HG02943 (cell line): ENCODE measurements at regions not wholly inside any gene's neighbourhood (a gene's known extent, or its start where the extent isn't known, plus 50 kb on each side); places are given as distances from the start of the nearest gene placed in this dataset.
"Not testable (repeated sequence)": the region's sequence is repeated elsewhere in the genome, so short reads cannot be mapped to it uniquely, and the experiment has no call there.

Experiments
- ATAC-seq: cut with Tn5 transposase; IDR thresholded peaks from one replicate; pipeline ENCODE4 v1.9.1; 2021; ENCODE audit warnings: mild to moderate bottlenecking, low read depth, moderate library complexity; ENCODE audit not compliant: unreplicated experiment

- ATAC-seq, result not testable (repeated sequence)
Observed at GRCh38 chr18:27510036-27510633, 325.0 kb upstream of the CHST9 start.

DNA sequence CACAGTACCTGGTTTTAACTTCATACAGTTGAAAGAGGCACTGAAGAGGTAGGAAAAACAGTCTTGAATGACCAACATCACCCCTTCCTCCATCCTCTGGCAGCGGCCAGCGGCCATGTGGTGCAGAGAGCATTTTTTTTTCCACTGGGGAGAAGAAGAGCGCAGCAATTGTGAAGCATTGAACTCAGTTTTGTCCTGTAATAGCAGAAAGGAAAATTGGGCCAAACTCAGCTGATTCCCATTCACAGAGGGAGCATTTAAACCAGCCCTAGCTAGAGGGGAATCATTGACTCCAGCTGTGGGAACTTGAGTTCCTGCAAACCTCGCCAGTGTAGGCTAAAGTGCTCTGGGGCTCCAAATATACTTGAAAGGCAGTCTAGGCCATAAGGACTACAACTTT, 316.6 kb upstream of the CHST9 start:
- ATAC-seq, result no peak

DNA sequence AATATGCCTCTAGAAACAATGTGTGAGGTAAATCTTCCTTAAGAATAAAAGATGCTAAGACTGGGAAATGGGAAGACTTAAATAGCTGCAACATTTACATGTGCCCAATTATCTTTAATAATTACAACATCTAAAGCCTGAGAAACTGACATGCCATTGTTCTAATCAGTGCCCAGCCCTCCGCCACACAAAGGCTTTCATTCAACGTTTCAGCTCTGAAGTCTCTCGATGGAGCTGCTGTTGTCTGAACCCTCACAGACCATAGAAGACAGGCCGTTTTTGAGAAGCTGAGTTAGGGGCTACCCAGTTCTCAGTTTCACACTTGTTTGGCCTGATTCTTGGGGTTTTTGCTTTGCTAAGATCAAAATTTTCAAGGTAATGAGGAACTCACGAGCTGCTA, 315.4 kb upstream of the CHST9 start:
- no peak for ATAC-seq

GRCh38 chr18:27497246-27497645, 312.1 kb upstream of the CHST9 start:
- no peak for ATAC-seq

DNA sequence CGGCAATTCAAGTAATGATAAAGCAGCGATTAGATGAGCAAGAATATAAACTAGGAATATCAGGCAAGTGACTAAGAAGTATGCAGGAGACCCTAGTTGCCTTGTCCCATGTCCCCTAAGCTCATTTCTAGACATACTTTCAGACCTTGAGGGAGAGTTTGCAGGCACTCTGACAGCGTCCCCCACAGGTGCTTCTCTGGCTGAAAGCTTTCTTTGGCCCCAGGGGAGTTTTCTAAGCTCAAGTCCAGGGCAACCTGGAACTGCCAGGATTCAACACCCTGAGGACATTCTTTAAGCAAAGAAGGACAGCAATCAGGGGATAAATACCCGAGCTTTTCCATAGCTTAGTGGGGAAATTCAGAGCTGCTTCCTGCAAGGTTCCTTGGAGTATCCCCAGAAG, 308.1 kb upstream of the CHST9 start:
- no peak for ATAC-seq

GRCh38 chr18:27491772-27492171, 306.7 kb upstream of the CHST9 start:
- ATAC-seq, result no peak

DNA sequence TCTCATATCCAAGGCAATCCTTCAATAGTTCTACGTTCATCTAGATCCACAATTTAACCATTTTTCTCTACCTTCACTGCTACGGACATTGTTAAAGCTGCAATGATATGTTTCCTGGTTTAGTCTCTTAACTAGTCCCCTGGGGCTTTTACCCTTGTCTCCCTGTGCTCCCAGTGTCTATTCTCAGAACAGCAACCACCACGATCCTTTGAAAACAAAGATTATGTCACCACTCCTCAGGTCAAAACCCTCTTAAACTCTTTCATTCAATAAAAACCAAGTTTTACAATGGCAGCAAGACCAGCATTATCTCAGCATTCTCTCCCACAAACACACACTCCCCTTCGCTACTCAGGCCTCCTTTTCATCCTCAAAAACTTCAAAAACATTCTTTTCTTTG, 298.2 kb upstream of the CHST9 start:
- no peak for ATAC-seq

DNA sequence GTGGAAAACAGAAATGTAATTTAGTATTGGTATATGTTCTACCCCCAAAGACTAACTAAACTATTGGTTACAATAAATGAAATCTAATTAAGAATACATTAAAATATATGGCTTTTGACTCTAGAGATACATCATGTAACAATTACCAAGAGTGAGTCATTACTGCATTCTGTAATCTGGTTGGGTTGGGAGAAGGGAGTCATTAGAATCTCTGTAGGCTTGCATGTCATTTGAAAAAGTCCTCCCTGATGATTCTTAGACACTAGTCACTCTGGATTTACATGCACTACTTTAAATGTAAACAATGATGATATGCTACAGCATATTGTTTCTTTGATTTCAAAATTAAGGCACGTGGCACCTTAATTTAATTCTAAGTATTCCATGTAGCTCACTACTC, 293.4 kb upstream of the CHST9 start:
- no peak for ATAC-seq

- ATAC-seq, result no peak
Observed at GRCh38 chr18:27473318-27473717, 288.2 kb upstream of the CHST9 start.

GRCh38 chr18:27467073-27467472, 282.0 kb upstream of the CHST9 start:
- ATAC-seq, result no peak

GRCh38 chr18:27461957-27462356, 276.8 kb upstream of the CHST9 start:
- no peak for ATAC-seq

DNA sequence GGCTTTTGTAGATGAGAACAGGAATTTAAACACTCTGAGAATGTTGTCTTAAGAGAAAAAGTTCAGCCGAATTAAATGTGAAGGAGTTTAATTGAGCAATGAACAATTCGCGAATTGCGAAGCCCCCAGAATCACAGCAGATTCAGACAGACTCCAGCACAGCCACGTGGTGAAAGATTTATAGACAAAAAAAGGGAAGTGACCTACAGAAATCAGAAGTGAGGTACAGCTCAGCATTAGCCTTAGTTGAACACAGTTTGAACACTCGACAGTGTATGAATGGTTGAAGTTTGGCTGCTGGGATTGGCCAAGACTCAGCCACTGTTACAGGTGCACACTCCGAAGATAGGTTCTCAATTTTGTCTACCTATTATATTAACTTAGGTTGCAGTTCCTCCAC, 264.0 kb upstream of the CHST9 start:
- no peak for ATAC-seq

DNA sequence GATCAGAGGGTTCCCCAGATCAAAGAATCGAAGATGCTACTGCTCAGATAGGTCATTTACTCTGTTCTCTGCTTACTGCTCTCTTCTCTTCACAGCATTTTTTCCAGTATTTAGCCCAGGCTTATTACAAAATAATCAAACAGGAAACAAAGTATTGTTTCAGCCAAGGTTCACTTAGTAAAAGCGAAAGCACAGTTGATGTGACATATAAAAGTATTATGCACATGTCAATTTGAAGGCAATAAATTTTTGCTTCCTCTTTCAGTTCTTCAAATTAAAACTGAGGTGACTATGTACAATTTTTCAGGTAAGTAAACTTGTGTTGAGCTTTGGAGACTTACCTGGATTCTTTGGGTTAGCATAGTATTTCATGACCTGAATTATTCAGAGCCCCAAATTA, 262.8 kb upstream of the CHST9 start:
- ATAC-seq, result no peak

DNA sequence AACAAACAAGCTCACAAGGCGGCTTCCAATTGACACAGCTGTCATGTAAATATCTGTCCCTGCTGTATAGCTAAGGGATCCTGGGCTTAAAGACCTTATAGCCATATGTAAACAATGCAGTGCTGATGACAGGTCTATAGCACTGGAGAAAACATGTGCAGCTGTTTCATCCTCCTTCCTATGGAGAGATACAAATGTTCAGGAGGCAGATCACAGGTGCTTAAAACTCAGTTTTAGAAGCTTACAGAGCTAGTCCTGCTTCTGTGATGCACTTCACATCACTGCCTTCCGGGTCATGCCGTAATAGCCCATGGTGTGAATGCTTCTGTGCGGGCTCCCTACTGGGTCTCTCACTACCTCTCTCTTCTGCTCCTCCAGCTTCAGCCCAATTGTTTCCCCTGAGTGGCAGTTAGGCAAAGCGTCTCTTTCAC, 262.4 kb upstream of the CHST9 start:
- no peak for ATAC-seq

GRCh38 chr18:27430595-27430994, 245.5 kb upstream of the CHST9 start:
- no peak for ATAC-seq

DNA sequence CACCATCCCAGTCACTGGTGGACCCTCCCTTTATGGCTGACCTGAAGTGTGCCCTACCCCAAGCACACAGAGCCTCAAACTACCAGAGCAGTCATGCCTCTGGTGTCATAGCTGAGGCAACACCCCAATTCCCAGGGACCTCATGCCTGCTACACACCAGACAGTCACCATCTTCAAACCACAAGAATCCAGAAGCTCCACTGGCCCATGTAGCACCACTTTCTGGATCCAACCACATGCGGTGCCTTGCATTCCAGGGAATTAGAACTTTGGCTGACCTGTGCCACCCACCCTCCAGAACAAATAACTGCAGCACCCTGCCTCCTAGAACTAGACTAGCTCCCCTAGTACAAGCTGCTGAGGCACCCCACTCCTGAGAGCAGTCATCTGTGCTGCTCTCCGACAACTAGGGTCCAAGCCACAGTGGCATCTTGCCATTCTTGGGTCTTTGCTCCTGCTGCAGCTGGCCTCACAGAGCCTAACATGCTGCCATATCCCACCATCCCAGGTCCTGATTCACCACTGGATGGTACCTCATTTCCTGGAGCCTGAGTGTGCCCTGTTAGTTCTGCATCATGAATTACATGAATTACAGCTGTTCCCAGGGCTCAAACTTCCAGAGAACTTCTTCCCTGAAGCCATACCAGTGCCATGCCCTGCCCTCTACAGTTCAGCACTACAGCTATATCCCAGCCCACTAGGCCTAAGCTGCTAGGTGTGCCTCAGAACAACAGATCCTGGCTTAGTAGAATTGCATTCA, 243.8 kb upstream of the CHST9 start:
- no peak for ATAC-seq

DNA sequence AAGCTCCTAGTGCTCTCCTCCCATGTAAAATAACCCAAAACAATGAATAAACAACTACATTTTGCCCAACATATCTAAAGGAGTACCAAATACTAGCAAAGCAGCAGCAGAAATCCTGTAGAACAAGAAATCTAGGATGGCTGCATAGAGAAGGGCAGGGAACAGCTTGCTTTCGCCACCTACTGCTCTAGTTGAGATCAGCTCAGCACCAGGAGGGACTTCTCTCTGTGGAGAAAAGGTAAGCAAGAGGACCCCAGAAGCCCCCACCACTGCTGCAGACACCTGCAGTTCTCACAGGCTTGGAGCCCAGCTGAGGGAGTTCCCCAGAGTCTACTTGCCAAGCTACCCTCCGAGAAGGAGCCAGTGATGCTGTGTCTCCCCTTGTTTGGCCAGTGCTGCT, 243.0 kb upstream of the CHST9 start:
- ATAC-seq, result no peak

DNA sequence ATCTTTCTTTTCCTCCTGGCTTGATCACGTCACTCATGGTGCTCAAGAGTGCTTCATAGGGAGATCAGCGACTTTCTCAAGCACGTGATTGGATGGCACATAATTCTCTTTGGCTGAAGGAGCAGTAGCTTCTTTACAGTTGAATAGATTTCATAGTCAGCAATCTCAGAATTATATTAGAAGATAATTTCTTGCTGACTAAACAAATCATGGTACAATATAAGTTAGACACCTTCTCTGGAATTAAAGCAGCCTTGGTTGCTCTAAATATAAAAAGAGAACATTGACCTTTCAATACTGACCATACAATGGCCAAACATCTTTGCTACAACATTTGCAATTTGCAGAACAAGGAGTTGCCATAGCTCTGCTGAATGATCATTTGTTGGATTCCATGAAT, 238.5 kb upstream of the CHST9 start:
- ATAC-seq, result no peak

DNA sequence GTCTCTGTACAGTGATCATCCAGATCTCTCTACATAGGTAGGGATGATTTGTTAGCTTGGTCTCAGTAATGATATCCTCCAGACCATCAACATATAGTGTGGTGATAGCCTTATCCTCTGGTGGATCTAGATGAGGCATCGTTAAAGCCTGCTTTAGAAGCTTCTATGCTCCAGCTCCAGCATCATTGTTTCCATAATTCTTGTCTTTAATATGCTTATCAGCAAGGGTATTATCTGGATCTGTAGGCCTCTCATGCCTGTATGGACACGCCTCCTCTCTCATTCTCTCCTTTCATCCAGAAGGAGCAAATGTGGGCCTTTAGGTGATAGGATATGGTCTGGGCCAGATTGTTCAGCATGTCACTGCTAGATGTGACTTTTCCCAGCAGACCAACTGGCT, 234.5 kb upstream of the CHST9 start:
- no peak for ATAC-seq

DNA sequence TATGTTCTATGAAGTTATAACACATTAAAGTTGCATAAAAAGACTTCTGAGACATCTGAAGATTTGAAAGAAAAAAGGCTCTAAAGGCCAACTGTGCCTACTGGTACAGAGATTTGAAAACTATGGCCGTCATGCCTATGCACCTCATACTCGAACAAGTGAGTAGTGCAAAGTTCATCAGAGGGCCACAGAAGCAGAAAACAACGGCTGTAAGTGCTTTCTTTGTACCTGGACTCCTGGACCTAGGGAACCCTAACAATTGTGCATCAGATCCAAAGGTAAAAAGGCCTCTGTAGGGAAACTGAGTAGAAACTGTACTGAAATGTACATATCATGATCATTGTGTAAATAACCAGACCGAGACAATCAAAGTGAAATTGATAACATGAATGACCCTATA, 230.4 kb upstream of the CHST9 start:
- ATAC-seq, result no peak

DNA sequence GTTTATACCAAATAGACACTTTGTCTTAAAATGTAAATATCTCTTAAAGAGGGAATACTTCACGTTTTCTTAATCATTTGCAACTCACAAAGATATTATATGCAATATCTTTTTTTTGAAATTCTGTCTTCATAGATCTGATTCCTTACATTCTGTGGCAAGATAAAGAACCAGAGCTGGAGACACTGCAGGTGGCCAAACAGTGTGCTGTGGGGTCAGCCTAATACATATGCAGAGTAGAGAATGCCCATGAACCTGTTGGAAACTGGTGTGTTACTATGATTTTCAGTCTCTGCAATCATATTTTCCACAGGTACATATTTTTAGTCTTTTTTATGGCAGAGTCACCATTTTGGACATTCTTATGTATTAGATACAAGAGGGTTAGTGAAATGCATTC, 229.6 kb upstream of the CHST9 start:
- ATAC-seq, result no peak
